Upper lobe of left lung (tissue), 4 donors: ENCODE measurements at regions not wholly inside any gene's neighbourhood (a gene's known extent, or its start where the extent isn't known, plus 50 kb on each side); places are given as distances from the start of the nearest gene placed in this dataset.

Experiments
- EP300 ChIP-seq, 4 donors: sonication (generic); formaldehyde crosslinking; IDR thresholded peaks; one replicate each; pipeline ENCODE4 v1.5.1; 2017; ENCODE audit warnings: antibody characterized with exemption in 4 of 4, control low read depth in 2 of 4
- POLR2A ChIP-seq, 4 donors: fragments of 450-650 bp; IDR thresholded peaks; one replicate each; pipeline ENCODE4 v1.5.1; 2016 to 2017; ENCODE audit warnings: antibody characterized with exemption in 4 of 4, mild to moderate bottlenecking in 2 of 4
- POLR2AphosphoS5 ChIP-seq, 2 donors: sonication (generic); formaldehyde crosslinking; IDR thresholded peaks; one replicate each; pipeline ENCODE4 v1.5.1; 2017; ENCODE audit warnings: antibody characterized with exemption in 2 of 2
- TF ChIP-seq, protein P1 (sequence below), 6 experiments: fragments of 450-650 bp in 4 of 6; fragments of 200-600 bp in 2 of 6; sonication (generic) in 2 of 6; IDR thresholded peaks; one replicate each; pipeline ENCODE4 v1.5.1; 2016 to 2019; ENCODE audit warnings: antibody characterized with exemption in 6 of 6

DNA sequence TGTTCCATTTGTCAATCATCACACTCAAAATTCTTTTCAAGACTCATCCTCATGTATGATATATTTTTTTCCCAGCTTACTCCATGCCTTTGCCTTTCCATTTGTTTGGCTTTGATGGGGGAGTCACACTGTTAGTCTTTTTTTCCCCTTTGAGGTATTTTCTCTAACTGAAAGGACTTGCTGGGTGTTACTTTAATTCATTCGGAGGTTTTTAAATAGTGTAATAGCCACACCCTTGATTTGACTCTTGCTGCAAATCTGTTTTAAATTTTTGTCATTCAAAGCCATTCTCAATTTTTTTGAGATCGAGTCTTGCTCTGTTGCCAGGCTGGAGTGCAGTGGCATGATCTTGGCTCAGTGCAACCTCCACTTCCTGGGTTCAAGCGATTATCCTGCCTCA lies 84.1 kb downstream of the C11orf87 start:
- no peak for TF ChIP-seq EP300 (IDR thresholded peaks at IDR 0.05)
- no peak for TF ChIP-seq POLR2AphosphoS5 (IDR thresholded peaks at IDR 0.05)
- TF ChIP-seq, protein P1, sequence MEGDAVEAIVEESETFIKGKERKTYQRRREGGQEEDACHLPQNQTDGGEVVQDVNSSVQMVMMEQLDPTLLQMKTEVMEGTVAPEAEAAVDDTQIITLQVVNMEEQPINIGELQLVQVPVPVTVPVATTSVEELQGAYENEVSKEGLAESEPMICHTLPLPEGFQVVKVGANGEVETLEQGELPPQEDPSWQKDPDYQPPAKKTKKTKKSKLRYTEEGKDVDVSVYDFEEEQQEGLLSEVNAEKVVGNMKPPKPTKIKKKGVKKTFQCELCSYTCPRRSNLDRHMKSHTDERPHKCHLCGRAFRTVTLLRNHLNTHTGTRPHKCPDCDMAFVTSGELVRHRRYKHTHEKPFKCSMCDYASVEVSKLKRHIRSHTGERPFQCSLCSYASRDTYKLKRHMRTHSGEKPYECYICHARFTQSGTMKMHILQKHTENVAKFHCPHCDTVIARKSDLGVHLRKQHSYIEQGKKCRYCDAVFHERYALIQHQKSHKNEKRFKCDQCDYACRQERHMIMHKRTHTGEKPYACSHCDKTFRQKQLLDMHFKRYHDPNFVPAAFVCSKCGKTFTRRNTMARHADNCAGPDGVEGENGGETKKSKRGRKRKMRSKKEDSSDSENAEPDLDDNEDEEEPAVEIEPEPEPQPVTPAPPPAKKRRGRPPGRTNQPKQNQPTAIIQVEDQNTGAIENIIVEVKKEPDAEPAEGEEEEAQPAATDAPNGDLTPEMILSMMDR (IDR thresholded peaks at IDR 0.05), result no peak
- no peak for TF ChIP-seq POLR2A (IDR thresholded peaks at IDR 0.05)
